ENCODE measurements at regions not wholly inside any gene's neighbourhood (a gene's known extent, or its start where the extent isn't known, plus 50 kb on each side); places are given as distances from the start of the nearest gene placed in this dataset.

DNA sequence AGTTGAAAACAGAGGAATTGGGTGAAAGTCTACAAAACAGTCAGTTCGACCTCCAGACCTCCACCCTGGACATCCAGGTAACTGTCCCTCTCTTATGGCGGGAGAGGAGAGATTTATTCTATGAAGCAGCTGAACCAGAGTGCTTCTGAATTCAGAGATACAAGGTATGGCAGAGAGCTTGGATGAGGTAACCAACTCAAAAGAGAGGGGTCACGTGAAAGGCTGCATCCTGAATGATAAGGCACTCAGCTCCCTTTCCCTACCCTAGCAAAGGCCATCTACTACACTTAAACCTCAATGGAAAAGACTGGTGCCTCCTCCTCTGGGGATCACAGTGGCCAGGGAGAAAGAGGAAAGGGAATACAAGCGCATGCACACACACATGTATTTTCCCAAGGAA lies 88.4 kb upstream of the KCNA3 start:
- no peak for DNase-seq

DNA sequence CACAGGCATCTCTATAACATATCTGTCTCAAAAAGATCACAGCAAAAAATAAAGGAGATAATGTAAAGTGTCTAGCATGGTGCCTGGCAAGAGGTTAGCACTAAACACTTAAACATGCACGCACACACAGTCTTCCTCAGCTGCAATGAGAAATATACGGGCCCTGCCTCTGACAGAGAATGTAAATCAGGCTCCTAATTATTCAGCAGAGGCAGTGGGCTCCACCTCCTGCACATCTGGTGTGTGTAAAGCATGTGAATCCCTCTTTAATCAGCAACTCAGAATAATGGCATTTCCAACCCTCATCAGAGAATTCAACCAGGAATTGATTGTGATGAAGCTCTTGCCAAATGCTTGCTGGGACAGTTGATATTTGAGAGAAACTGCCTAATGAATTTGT lies 85.6 kb upstream of the KCNA3 start:
- DNase-seq, result no peak

GRCh38 chr1:110756506-110756905 lies 81.8 kb upstream of the KCNA3 start:
- DNase-seq, result peak; percentile 37

DNA sequence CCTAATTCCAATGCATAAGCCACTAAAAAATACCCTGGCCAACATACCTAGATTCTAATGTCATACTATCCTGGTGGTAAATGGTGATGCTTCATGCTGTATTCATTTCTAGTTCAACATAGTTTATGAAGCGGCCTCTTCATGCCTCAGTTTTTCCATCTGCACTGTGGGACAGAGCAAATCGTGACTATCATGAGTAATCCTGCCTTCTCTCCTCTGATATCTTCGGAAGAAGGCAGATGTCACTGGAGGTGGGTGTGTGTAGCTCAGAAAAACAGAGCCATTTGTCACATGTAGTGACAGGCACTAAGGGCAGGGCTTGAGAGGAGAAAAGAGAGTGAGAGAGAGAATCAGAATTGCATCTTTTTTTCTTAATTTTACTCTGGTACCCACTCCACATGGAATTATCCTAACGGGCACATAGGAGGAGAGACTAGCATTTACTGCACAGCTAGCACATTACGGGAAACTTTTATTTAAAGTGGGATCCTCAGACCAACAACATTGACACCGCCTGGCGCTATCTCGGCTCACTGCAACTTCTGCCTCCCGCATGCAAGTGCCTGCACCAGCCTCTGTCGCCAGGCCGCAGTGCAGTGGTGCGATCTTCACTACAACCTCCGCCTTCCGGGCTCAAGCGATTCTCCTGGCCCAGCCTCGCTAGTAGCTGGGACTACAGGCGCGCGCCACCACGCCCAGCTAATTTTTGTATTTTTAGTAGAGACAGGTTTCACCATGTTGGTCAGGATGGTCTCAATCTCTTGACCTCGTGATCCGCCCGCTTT lies 78.4 kb upstream of the KCNA3 start:
- DNase-seq, result no peak

GRCh38 chr1:110750562-110750961 lies 75.8 kb upstream of the KCNA3 start:
- no peak for DNase-seq

DNA sequence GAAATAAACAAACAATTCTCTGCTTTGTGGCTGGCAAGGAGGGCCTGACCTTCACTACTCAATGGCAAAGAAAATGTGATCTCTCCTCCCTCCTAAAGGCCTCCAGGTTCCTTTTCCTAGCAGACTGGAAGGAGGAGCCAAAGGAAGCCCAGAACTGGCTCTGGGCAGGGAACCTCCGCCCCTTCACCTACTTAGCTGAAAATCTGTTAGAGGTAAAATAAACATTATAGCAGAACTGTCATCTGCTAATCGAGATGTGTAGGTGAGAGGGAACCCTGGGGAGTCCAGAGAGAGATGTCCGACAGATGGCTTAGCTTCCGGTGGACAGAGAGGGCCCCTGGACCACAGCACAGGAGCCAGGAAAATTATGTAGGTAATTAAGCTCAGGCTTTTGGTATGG lies 75.2 kb upstream of the KCNA3 start:
- no peak for DNase-seq

DNA sequence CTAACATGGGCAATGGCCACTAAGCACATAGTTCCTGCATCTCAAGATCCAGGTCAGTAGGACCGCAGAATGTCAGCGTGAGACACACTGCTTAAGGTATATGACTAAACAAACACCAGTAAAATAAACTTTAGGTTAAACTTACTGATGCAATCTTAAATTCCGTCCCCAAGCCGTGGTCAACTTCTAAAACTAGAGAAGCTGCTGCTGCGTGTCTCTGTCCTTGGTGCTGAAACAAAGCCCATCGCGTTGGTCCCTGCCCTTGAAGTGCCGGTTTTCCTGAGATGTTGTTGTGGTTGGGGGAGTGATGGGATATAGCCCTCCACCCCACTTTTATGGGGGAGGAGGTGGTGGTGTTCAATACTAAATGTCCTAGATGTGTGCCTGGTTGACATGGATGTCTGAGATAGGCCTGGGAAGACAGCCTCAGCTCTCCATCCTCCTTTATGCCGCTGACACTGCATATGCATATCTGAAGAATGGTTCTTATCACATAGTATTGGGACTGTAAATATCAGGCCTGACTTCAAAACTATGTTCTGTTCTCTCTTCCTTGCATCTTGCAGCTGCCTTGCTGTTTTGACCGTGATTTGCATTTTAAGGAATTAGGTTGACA lies 72.0 kb upstream of the KCNA3 start:
- no peak for DNase-seq

DNA sequence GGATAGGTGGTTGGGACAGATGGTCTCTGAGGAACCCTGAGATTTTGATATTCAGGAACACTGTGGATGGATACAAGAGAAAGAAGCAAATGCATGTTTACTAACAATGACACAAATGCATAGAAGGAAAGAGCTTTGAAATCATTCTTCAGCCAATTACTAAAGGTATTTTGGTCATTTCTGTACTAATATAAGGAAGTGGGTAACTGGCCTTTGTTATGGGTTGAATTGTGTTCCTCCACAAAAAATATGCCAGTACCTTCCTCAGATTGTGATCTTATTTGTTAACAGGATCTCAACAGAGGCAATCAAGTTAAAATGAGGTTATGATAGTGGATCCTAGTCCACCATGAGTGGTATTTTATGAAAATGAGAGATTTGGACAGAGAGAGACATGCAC lies 68.7 kb upstream of the KCNA3 start:
- DNase-seq, result no peak

GRCh38 chr1:110736900-110737605 lies 62.3 kb upstream of the KCNA3 start:
- DNase-seq, result no peak

- DNase-seq, result peak; percentile 88
These were observed 59.5 kb upstream of the KCNA3 start for GRCh38 chr1:110734133-110734680.

DNA sequence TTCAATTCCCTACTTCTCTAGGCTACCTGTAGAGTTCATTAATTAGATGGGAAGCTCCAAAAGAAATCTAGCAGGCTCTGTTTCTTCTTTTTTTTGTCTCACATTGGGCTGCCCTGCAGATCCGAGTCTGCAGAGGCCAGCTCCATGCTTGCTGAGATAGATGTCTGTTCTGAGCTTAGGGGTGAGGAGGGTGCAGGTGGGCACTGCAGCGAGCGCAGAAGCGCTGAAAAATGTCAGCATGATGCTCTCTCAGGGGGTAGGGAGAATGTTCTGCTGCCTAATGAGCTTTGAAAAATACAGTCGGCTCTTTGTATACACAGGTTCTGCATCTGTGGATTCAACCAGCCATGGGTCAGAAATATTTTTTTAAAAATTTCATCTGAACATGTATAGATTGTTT lies 56.8 kb upstream of the KCNA3 start:
- DNase-seq, result no peak

- DNase-seq, result no peak
These were observed 53.8 kb upstream of the KCNA3 start for GRCh38 chr1:110728388-110729001.

DNA sequence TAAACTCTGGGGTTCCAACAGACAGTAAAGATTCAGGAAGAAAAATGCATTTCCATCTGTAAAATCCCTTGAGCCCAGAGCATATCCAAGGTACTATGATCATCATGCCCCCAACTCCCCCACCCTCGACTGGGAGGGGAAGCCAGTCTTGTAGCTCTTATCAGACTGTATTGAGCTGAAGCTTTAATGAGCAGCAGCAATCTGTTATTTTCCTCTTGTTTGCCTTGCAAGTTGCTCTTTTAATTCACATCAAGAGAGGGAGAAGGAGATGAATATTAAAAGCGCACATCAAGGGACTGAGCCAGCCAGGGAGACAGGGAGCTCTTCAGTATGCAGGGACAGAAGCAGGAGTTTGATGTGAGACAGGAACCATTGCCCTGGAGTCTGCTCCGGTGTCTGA lies 52.5 kb upstream of the KCNA3 start:
- DNase-seq, result no peak

- no peak for DNase-seq
These were observed 52.0 kb upstream of the KCNA3 start for GRCh38 chr1:110726755-110727154.
